Vagina (tissue), 2 donors: ENCODE measurements at regions not wholly inside any gene's neighbourhood (a gene's known extent, or its start where the extent isn't known, plus 50 kb on each side); places are given as distances from the start of the nearest gene placed in this dataset.

Experiments
- DNase-seq, 2 donors: peaks; one replicate each; pipeline ENCODE4 v3.0.0-alpha.2; 2017; ENCODE audit errors: extremely low spot score in 2 of 2
- H3K27ac ChIP-seq: fragments of 200-600 bp; sonication (generic); one replicate; pipeline ENCODE4 v1.5.1; 2019
- H3K27me3 ChIP-seq: fragments of 200-600 bp; sonication (generic); one replicate; pipeline ENCODE4 v1.5.1; 2019
- H3K36me3 ChIP-seq, 2 donors: fragments of 200-600 bp; sonication (generic); one replicate each; pipeline ENCODE4 v1.5.1; 2017 to 2019
- H3K4me1 ChIP-seq: fragments of 200-600 bp; sonication (generic); one replicate; pipeline ENCODE4 v1.5.1; 2019
- H3K4me3 ChIP-seq, 2 donors: fragments of 200-600 bp; sonication (generic); 1 replicate in 1 of 2; 2 replicates in 1 of 2; pipeline ENCODE4 v1.5.1; 2016 to 2019
- H3K9me3 ChIP-seq: fragments of 200-600 bp; sonication (generic); one replicate; pipeline ENCODE4 v1.5.1; 2019
- POLR2A ChIP-seq, 2 donors: fragments of 450-650 bp; IDR thresholded peaks; one replicate each; pipeline ENCODE4 v1.6.1; 2017; ENCODE audit warnings: antibody characterized with exemption in 2 of 2, mild to moderate bottlenecking in 2 of 2, moderate library complexity in 2 of 2
- POLR2AphosphoS5 ChIP-seq, 2 donors: sonication (generic); formaldehyde crosslinking; IDR thresholded peaks; one replicate each; pipeline ENCODE4 v1.9.0; 2017; ENCODE audit warnings: antibody characterized with exemption in 2 of 2, mild to moderate bottlenecking in 2 of 2, low read depth in 1 of 2; ENCODE audit not compliant: insufficient read depth in 1 of 2
- intact Hi-C: fragments of 100-400 bp; cut with DNase I; formaldehyde crosslinking; loops from one replicate; pipeline ENCODE4 v1.15.1; 2023
- TF ChIP-seq, protein P1 (sequence below), 3 experiments: fragments of 450-650 bp in 2 of 3; fragments of 200-600 bp in 1 of 3; sonication (generic) in 1 of 3; IDR thresholded peaks; one replicate each; pipeline ENCODE4 v1.5.1; 2017 to 2019; ENCODE audit warnings: antibody characterized with exemption in 3 of 3, mild to moderate bottlenecking in 2 of 3, moderate library complexity in 2 of 3

DNA sequence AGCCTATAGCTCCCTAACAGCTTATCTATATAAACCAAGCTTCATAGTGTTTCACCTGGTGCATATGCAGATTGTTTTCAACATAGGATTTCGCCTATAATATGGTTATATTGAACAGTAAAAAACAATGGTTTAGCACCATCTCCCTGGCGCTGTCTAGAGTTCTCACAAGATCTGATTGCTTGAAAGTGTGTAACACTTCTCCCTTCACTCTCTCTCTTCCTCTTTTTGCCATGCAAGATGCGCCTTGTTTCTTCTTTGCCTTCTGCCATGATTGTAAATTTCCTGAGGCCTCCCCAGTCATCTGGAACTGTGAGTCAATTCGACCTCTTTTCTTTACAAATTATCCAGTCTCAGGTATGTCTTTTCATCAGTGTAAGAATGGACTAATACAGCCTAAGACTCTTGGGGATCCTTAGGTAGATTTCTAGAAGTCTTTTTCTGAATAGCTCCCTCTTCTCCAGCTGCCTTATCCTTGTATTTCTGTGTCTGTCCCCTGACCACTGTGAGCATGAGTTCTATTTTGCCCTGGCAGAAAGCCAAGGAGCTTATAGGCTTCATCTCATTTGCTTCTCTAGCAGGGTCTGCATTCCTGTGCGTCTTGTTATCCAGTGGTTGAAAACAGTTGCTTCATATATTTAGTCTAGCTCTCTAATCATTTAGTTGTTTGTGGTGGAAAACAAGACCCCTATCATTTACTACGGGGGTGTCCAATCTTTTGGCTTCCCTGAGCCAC is 401.6 kb downstream of the GPD2 start:
- TF ChIP-seq, protein P1, sequence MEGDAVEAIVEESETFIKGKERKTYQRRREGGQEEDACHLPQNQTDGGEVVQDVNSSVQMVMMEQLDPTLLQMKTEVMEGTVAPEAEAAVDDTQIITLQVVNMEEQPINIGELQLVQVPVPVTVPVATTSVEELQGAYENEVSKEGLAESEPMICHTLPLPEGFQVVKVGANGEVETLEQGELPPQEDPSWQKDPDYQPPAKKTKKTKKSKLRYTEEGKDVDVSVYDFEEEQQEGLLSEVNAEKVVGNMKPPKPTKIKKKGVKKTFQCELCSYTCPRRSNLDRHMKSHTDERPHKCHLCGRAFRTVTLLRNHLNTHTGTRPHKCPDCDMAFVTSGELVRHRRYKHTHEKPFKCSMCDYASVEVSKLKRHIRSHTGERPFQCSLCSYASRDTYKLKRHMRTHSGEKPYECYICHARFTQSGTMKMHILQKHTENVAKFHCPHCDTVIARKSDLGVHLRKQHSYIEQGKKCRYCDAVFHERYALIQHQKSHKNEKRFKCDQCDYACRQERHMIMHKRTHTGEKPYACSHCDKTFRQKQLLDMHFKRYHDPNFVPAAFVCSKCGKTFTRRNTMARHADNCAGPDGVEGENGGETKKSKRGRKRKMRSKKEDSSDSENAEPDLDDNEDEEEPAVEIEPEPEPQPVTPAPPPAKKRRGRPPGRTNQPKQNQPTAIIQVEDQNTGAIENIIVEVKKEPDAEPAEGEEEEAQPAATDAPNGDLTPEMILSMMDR (IDR thresholded peaks at IDR 0.05), result no peak
- TF ChIP-seq POLR2AphosphoS5 (IDR thresholded peaks at IDR 0.05; ENCODE audit: insufficient read depth in 1 of 2, low read depth in 1 of 2) (no peak), POLR2A (IDR thresholded peaks at IDR 0.05) (no peak)

DNA sequence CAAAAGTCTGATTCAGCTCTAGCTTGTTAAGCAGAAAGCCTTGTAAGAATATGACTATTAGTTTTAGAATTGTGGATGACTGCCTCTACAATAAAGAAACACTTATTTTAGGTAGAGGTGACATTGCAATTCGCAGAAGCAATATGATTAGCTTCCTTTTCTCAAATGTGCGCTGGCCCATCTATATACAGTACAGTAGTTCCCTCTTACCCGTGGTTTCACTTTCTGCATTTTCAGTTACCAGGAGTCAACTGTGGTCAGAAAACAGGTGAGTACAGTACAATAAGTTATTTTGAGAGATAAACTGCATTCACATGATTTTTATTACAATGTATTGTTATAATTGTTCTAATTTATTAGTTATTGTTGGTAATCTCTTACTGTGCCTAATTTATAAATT is 405.1 kb downstream of the GPD2 start:
- TF ChIP-seq POLR2A (IDR thresholded peaks at IDR 0.05), result no peak
- TF ChIP-seq, protein P1 (IDR thresholded peaks at IDR 0.05), result no peak
- TF ChIP-seq POLR2AphosphoS5 (IDR thresholded peaks at IDR 0.05; ENCODE audit: insufficient read depth in 1 of 2, low read depth in 1 of 2), result no peak
- Histone ChIP-seq H3K27me3 (no peaks in the 10 kb centered on the region), H3K4me1 (no peaks in the 10 kb centered on the region), H3K27ac (no peak overlapping the region), H3K36me3 (no peaks in the 10 kb centered on the region), H3K4me3 (no peak overlapping the region), H3K9me3 (no peaks in the 10 kb centered on the region)
- no peak for DNase-seq
- intact Hi-C loops, result no loop called here

More for the DNA sequence above, 401.6 kb downstream of the GPD2 start:
- H3K4me1 ChIP-seq, result no peaks in the 10 kb centered on the region
- no peaks in the 10 kb centered on the region for H3K36me3 ChIP-seq
- H3K27ac ChIP-seq, result no peak overlapping the region
- no peaks in the 10 kb centered on the region for H3K27me3 ChIP-seq
- H3K9me3 ChIP-seq, result no peaks in the 10 kb centered on the region
- intact Hi-C loops, result no loop called here
- H3K4me3 ChIP-seq, result no peak overlapping the region
- no peak for DNase-seq

DNA sequence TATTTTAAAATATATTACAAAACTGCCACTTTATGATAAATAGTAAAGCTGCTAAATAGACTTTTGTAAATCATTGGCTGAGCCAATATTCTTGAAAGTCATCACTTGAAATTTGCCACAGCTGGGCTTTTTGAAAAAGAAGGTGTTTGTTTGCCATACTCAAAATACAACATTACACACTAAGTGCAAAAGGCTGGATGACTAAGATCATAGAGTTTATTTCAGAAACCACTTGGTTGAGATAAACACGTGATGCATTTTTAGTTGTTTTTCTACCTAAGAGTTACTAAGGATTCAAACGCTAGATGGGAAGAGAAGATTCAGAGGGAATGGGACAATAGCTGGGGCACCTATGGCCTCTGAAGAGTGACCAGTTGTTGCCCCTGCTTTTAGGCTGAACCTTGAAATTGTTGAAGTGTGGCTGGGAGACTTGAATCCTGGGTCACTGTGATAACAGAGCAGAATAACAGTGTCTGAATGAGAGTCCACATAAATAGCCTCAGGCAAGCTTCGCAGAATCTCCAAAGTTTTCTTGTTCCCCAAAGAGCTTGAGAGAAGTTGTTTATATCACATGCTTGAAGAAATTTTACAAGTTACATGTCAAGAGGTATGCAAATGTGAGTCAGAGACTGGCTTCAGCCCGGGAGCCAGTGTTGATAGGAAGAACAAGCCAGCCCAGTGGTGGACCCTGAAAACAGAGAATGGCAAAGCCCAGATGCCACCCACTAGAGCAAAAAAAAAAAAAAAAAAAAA is 409.8 kb downstream of the GPD2 start:
- intact Hi-C loops, result no loop called here
- TF ChIP-seq POLR2A (IDR thresholded peaks at IDR 0.05) (no peak), POLR2AphosphoS5 (IDR thresholded peaks at IDR 0.05; ENCODE audit: insufficient read depth in 1 of 2, low read depth in 1 of 2) (no peak)
- TF ChIP-seq, protein P1 (IDR thresholded peaks at IDR 0.05), result no peak
- H3K9me3 ChIP-seq, result no peaks in the 10 kb centered on the region
- H3K27me3 ChIP-seq, result no peaks in the 10 kb centered on the region
- no peak overlapping the region for H3K27ac ChIP-seq
- no peaks in the 10 kb centered on the region for H3K36me3 ChIP-seq
- no peak overlapping the region for H3K4me3 ChIP-seq
- no peak for DNase-seq
- no peaks in the 10 kb centered on the region for H3K4me1 ChIP-seq

DNA sequence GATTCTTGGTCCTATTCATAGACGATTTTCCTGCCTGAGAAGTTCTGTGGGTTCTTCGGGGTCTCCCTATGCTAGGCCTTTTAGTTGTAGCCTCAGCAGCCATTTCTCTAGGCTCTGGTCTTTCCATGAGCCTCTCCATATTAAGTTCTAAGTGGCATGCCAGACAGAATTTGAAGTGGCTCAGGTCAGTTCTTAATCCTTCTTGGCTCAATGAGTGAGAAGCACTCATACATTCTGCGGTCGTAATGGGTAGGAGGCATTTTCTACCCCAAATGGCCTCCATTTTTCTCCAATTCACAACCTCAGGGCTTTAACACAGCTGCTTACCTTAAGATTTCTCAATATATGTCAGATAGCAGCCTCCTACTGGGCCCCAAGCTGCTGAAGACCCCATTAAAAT is 405.3 kb upstream of the GALNT5 start:
- H3K27ac ChIP-seq, result no peak overlapping the region
- intact Hi-C loops, result no loop called here
- TF ChIP-seq POLR2A (IDR thresholded peaks at IDR 0.05) (no peak), POLR2AphosphoS5 (IDR thresholded peaks at IDR 0.05; ENCODE audit: insufficient read depth in 1 of 2, low read depth in 1 of 2) (no peak)
- TF ChIP-seq, protein P1 (IDR thresholded peaks at IDR 0.05), result no peak
- H3K9me3 ChIP-seq, result no peaks in the 10 kb centered on the region
- no peaks in the 10 kb centered on the region for H3K36me3 ChIP-seq
- H3K4me3 ChIP-seq, result no peak overlapping the region
- H3K4me1 ChIP-seq, result no peaks in the 10 kb centered on the region
- no peaks in the 10 kb centered on the region for H3K27me3 ChIP-seq
- no peak for DNase-seq

DNA sequence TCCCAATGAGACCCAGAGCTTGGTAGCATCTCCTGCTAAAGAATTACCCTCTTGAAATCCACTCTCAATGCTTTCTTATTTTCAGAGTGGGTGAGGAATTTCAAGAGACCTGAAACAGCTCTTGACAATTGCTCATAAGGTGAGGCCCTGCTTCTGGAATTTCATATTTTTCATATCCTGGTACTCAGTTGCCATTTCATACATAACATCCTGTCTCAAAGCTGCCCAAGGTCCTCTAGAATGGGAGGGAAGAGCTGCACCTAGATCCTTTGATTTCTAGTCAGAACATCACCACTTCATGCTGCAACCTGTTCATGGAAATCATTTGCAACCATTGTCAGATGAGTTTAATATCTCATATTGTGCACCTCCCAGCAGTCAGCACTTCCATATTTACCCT is 404.8 kb upstream of the GALNT5 start:
- H3K9me3 ChIP-seq, result no peaks in the 10 kb centered on the region
- H3K4me1 ChIP-seq, result no peaks in the 10 kb centered on the region
- TF ChIP-seq POLR2AphosphoS5 (IDR thresholded peaks at IDR 0.05; ENCODE audit: insufficient read depth in 1 of 2, low read depth in 1 of 2) (no peak), POLR2A (IDR thresholded peaks at IDR 0.05) (no peak)
- TF ChIP-seq, protein P1 (IDR thresholded peaks at IDR 0.05), result no peak
- H3K27me3 ChIP-seq, result no peaks in the 10 kb centered on the region
- intact Hi-C loops, result no loop called here
- no peak overlapping the region for H3K4me3 ChIP-seq
- no peak for DNase-seq
- no peak overlapping the region for H3K27ac ChIP-seq
- H3K36me3 ChIP-seq, result no peaks in the 10 kb centered on the region
